Choroid plexus epithelial cell (primary cell): ENCODE measurements at regions not wholly inside any gene's neighbourhood (a gene's known extent, or its start where the extent isn't known, plus 50 kb on each side); places are given as distances from the start of the nearest gene placed in this dataset.
"Not testable (repeated sequence)": the region's sequence is repeated elsewhere in the genome, so short reads cannot be mapped to it uniquely, and the experiment has no call there.

Experiments
- DNase-seq: peaks from one replicate; pipeline ENCODE4 v3.0.0-alpha.2; 2010; ENCODE audit warnings: low read depth
- H3K4me3 ChIP-seq: 2 replicates; pipeline ENCODE4 v1.5.1; 2011; ENCODE audit warnings: low read depth, mild to moderate bottlenecking, control low read depth, low read length, moderate library complexity
- TF ChIP-seq, protein P1 (sequence below): conservative IDR thresholded peaks from 2 replicates; pipeline ENCODE4 v1.5.1; 2011; ENCODE audit warnings: low read depth, mild to moderate bottlenecking, control low read depth, inconsistent platforms, low read length, moderate library complexity

DNA sequence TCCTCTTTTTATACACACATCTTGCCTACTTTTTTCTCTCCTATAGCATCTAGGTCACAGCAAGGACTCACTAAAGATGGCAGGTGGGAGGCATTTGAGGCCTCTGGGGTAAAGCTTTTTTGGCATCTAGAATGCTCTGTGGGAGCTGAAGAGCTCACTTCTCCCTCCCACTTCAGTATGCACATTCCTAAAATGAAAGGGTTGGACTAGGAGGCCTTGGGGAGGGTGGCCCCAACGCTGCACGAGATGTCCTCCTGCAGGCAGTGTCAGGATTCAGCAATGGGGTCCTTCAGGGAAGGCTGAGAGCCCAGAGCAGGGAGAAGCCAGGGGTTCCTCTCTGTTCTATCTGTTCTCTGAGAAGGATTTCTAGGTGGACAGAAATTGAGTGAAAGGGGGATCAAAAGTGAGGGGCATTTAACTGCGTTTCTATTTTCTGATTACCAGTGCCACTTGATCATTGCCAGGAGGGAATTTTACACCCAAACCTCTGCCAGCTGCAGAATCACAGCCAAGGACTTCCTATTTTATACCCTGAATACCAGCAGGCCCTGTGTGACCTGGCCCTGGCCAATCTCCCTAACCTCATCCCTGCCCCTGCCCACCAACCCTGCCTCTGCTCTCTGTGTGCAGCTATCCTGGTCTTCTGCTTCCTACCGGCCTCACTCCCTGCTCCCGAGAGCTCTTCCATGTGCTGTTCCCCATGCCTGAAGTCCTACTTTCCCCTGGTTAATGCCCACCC is 186.2 kb downstream of the CYP26B1 start:
- TF ChIP-seq, protein P1, sequence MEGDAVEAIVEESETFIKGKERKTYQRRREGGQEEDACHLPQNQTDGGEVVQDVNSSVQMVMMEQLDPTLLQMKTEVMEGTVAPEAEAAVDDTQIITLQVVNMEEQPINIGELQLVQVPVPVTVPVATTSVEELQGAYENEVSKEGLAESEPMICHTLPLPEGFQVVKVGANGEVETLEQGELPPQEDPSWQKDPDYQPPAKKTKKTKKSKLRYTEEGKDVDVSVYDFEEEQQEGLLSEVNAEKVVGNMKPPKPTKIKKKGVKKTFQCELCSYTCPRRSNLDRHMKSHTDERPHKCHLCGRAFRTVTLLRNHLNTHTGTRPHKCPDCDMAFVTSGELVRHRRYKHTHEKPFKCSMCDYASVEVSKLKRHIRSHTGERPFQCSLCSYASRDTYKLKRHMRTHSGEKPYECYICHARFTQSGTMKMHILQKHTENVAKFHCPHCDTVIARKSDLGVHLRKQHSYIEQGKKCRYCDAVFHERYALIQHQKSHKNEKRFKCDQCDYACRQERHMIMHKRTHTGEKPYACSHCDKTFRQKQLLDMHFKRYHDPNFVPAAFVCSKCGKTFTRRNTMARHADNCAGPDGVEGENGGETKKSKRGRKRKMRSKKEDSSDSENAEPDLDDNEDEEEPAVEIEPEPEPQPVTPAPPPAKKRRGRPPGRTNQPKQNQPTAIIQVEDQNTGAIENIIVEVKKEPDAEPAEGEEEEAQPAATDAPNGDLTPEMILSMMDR, result no peak
- no peak overlapping the region for H3K4me3 ChIP-seq
- no peak for DNase-seq

DNA sequence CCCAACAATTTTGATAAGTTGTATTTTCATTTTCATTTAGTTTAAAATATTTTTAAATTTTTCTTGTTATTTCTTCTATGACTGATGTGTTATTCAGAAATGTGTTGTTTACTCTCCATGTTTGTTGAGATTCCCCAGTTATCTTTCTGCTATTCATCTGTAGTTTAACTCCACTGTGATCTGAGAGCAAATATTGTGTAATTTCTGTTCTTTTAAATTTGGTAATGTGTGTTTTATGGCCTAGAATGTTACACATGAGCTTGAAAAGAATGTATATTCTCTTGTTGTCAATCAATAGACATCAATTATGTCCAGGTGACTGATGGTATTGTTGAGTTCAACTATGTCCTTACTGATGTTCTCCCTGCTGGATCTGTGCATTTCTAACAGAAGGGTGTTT is 188.2 kb downstream of the CYP26B1 start:
- TF ChIP-seq, protein P1, result no peak
- DNase-seq, result no peak
- H3K4me3 ChIP-seq, result no peak overlapping the region

DNA sequence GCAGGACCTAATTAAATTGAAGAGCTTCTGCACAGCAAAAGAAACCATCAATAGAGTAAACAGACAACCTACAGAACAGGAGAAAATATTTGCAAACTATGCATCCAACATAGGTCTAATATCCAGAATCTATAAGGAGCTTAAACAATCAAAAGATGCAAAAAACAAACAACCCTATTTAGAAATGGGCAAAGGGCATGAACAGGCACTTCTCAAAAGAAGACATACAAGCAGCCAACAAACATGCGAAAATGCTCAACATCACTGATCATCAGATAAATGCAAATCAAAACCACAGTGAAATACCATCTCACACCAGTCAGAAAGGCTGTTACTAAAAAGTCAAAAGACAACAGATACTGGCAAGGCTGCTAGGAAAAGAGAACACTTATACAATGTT is 189.2 kb downstream of the CYP26B1 start:
- H3K4me3 ChIP-seq, DNase-seq: not testable (repeated sequence)

DNA sequence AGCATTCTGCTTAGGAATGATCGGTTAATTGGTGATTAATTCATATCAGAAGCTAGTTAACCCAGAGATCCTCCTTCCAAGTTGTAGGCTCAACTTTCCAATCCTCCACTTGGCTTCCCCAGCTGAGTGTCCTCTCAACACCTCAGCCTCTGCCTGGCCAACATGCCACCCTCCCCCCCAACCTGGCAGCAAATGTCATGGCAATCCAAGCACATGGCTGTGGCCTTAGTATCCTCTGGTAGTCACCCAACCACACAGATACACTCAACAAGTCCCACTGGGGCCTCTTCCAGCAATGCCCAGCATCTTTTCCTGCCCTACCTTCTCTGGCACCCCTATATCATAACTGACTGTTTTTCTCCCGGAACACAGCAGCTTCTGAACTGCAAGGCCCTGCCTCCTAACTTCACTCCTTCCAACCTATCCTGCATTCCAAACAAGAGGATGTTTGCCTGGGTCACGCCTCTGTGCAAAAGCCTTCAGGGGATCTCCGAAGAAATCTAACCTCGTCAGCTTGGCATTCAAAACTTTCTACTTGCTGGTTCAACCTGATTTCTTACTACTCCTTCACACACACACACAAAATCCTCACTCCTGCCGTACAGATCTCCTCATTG is 195.0 kb downstream of the CYP26B1 start:
- no peak for DNase-seq
- no peak overlapping the region for H3K4me3 ChIP-seq
- TF ChIP-seq, protein P1, result no peak

DNA sequence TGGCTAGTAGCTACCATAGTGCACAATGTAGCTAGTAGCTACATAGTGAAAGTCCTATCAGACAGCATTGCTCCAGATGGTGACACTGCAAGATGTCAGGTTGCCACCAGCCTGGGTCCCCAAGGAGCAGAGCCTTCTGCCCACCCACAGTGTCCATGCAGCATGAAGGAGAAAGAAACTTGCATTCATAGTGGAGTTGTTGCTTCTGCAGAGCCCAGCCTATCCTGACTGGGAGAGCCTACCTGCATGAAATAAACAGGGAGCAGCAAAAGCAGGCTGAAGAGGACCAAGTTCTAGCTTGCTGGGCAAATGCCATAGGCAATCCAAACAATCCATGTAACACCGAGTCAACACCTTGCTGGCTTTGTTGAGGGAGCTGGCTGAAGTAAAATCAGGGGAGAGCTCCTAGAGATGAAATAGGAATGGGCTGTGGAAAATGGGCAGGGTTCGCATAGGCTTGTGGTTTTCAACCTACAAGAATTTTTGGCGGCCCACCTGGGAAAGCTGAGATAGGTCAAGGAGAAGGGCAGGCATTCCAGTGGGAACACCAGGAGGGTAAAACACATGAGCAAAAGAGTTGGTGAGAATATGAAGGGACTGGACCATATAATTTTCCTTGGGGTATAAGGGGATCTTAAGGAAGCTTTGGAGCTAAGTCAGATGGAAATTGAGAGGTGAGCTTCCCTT is 195.8 kb downstream of the CYP26B1 start:
- H3K4me3 ChIP-seq, result no peak overlapping the region
- TF ChIP-seq, protein P1, result no peak
- no peak for DNase-seq

DNA sequence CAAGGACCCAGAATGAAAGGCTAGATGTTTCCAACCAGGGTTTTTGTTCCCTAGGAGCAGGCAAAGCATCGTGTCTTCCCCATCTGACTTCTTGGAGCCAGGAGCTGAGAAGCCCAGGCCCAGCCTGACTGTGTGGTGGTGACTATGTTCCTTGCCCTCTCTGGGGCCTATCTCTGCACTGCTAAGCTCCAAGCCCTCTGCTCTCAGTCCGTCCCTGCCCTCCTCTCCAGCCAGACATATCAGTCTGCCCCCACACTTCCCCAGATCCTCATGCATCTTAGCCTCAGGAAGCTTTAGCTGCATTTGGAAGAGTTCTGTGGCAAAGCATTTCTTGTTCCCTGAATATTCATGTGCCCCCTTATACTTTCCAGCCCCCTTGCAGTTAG is 196.6 kb downstream of the CYP26B1 start:
- no peak overlapping the region for H3K4me3 ChIP-seq
- no peak for DNase-seq
- TF ChIP-seq, protein P1, result no peak

DNA sequence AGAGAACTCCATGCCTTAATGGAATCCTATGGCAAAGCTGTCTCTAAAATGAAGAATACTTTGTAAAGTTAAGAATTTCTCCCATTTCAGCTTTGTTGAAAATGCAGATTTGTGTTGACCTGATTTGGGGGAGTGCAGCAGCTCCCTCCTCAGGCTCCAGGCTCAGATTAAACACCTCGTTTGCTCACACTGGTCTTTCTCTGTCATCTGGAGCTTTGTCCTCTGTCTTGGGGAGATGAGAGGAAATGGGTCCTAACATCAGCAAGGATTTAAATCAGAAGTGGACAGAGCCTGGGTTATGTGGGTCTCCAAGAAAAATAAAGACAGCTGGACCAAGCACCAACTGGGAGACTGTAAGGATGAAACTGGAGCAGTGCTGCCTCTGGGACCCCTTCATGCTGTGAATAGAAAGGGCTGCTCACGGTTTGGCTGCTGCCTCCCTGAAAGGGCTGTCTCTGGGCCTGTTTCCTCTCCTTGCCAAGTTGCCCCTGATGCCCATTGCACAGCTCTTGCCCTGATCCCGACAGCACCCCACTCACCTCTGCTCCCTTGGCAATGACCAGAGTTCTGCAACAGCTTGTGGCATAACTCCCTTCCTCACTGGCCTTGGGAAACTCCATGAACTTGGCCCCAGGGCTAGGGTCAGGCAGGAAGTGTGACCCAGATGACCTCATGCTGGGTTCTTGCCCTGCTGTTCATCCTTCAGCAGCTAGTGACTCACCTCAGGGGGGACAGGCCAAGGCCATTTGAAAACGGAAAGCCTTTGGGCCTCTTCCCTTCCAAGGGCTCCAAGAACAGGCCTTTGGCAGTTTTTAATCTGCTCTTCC is 197.2 kb downstream of the CYP26B1 start:
- DNase-seq, result no peak
- TF ChIP-seq, protein P1, result no peak
- H3K4me3 ChIP-seq, result no peak overlapping the region
